Gastroesophageal sphincter (tissue), 3 donors: ENCODE measurements at regions not wholly inside any gene's neighbourhood (a gene's known extent, or its start where the extent isn't known, plus 50 kb on each side); places are given as distances from the start of the nearest gene placed in this dataset.

Experiments
- EP300 ChIP-seq: sonication (generic); formaldehyde crosslinking; IDR thresholded peaks from one replicate; pipeline ENCODE4 v1.6.1; 2017; ENCODE audit warnings: antibody characterized with exemption, mild to moderate bottlenecking
- POLR2A ChIP-seq, 2 donors: fragments of 450-650 bp; IDR thresholded peaks; one replicate each; pipeline ENCODE4 v1.6.1; 2017; ENCODE audit warnings: antibody characterized with exemption in 2 of 2, mild to moderate bottlenecking in 2 of 2, moderate library complexity in 1 of 2
- POLR2AphosphoS5 ChIP-seq: sonication (generic); formaldehyde crosslinking; IDR thresholded peaks from one replicate; pipeline ENCODE4 v1.6.1; 2017; ENCODE audit warnings: antibody characterized with exemption
- TF ChIP-seq, protein P1 (sequence below), 4 experiments: fragments of 200-600 bp in 2 of 4; fragments of 450-650 bp in 2 of 4; sonication (generic) in 1 of 4; IDR thresholded peaks; one replicate each; pipeline ENCODE4 v1.5.1; 2017 to 2019; ENCODE audit warnings: antibody characterized with exemption in 4 of 4, mild to moderate bottlenecking in 2 of 4, moderate library complexity in 2 of 4

- TF ChIP-seq, protein P1, sequence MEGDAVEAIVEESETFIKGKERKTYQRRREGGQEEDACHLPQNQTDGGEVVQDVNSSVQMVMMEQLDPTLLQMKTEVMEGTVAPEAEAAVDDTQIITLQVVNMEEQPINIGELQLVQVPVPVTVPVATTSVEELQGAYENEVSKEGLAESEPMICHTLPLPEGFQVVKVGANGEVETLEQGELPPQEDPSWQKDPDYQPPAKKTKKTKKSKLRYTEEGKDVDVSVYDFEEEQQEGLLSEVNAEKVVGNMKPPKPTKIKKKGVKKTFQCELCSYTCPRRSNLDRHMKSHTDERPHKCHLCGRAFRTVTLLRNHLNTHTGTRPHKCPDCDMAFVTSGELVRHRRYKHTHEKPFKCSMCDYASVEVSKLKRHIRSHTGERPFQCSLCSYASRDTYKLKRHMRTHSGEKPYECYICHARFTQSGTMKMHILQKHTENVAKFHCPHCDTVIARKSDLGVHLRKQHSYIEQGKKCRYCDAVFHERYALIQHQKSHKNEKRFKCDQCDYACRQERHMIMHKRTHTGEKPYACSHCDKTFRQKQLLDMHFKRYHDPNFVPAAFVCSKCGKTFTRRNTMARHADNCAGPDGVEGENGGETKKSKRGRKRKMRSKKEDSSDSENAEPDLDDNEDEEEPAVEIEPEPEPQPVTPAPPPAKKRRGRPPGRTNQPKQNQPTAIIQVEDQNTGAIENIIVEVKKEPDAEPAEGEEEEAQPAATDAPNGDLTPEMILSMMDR (IDR thresholded peaks at IDR 0.05) = no peak
- no peak for TF ChIP-seq POLR2A (IDR thresholded peaks at IDR 0.05)
- TF ChIP-seq EP300 = no peak
- no peak for TF ChIP-seq POLR2AphosphoS5
These were observed 416.9 kb downstream of the PSAT1 start for GRCh38 chr9:78713614-78714405.
